K562 (cell line): ENCODE measurements at regions not wholly inside any gene's neighbourhood (a gene's known extent, or its start where the extent isn't known, plus 50 kb on each side); places are given as distances from the start of the nearest gene placed in this dataset.

Experiments
- ATAC-seq: fragments of 200-7000 bp; cut with Tn5 transposase; 3 replicates; pipeline ENCODE4 v1.9.1; 2020; ENCODE audit warnings: moderate library complexity
- BruUV-seq: library from RNA; stranded (reverse); fragments of 400-500 nt; replicated peaks from 2 replicates; lab custom pipeline; 2021; lab: Mats Ljungman, UMichigan
- CTCF ChIA-PET: fragments of 300-600 bp; formaldehyde crosslinking; extraction: SDS; loops from one replicate; lab custom pipeline; 2021; ENCODE audit warnings: low intra/inter-chr PET ratio; lab: Yijun Ruan, JAX
- POLR2A ChIA-PET: fragments of 300-600, 350-650 bp; sonication (Branson Sonifier 250); formaldehyde crosslinking; extraction: SDS; loops from one replicate; lab custom pipeline; 2021; ENCODE audit warnings: antibody characterized with exemption, inconsistent platforms; lab: Yijun Ruan, JAX
- DNase-seq, 4 experiments: peaks; one replicate each; pipeline versions ENCODE4 v3.0.0 to v3.0.0-alpha.2; 2011 to 2018; ENCODE audit warnings: low spot score in 3 of 4, mixed read lengths in 3 of 4; ENCODE audit errors: extremely low read depth in 1 of 4
- FAIRE-seq: peaks from 2 replicates; lab custom pipeline; 2011; peaks lifted over from hg19 to GRCh38; lab: Jason Lieb, UNC
- H2AFZ ChIP-seq: 2 replicates; pipeline ENCODE4 v1.6.0; 2011; ENCODE audit warnings: low read depth, low read length, control low read depth, inconsistent platforms
- H3K27ac ChIP-seq: fragments of 200-600 bp; 3 replicates; pipeline ENCODE4 v1.8.0; 2011; ENCODE audit warnings: low read depth, mild to moderate bottlenecking, control low read depth, inconsistent platforms, low read length, moderate library complexity, mixed read lengths; ENCODE audit errors: extremely low read depth
- H3K27me3 ChIP-seq, 2 experiments: fragments of 300-600 bp in 1 of 2; 2 replicates in 1 of 2; 3 replicates in 1 of 2; pipeline versions ENCODE4 v1.6.0 to v1.8.0; 2011; ENCODE audit warnings: inconsistent platforms in 2 of 2, low read length in 2 of 2, mild to moderate bottlenecking in 1 of 2, mixed read lengths in 1 of 2, moderate library complexity in 1 of 2; ENCODE audit not compliant: control insufficient read depth in 2 of 2, insufficient read depth in 2 of 2
- H3K36me3 ChIP-seq: fragments of 300-600 bp; 3 replicates; pipeline ENCODE4 v1.8.0; 2011; ENCODE audit warnings: mild to moderate bottlenecking, low read length, inconsistent platforms; ENCODE audit not compliant: control insufficient read depth, insufficient read depth
- H3K4me1 ChIP-seq, 2 experiments: fragments of 200-600 bp in 1 of 2; replicated peaks in 1 of 2; 2 replicates in 1 of 2; 3 replicates in 1 of 2; pipeline versions ENCODE4 v1.5.1 to v1.8.0; 2011; ENCODE audit warnings: inconsistent platforms in 2 of 2, low read length in 2 of 2, mild to moderate bottlenecking in 1 of 2, mixed read lengths in 1 of 2, moderate library complexity in 1 of 2; ENCODE audit not compliant: control insufficient read depth in 2 of 2, insufficient read depth in 2 of 2
- H3K4me2 ChIP-seq: 2 replicates; pipeline ENCODE4 v1.6.1; 2011; ENCODE audit warnings: low read length, control low read depth, inconsistent platforms, mixed read lengths; ENCODE audit not compliant: insufficient read depth
- H3K4me3 ChIP-seq: fragments of 200-600 bp; sonication (generic), shearing (Covaris generic); 2 replicates; pipeline ENCODE4 v1.5.1; 2016; ENCODE audit warnings: control low read depth, inconsistent platforms
- H3K79me2 ChIP-seq: fragments of 200-600 bp; 3 replicates; pipeline ENCODE4 v1.8.0; 2011; ENCODE audit warnings: low read length, inconsistent platforms; ENCODE audit not compliant: control insufficient read depth, insufficient read depth
- H3K9ac ChIP-seq, 2 experiments: 2 replicates each; pipeline versions ENCODE4 v1.6.0 to v1.6.1; 2011; ENCODE audit warnings: low read depth in 2 of 2, low read length in 2 of 2, control low read depth in 1 of 2, inconsistent platforms in 1 of 2, mild to moderate bottlenecking in 1 of 2, mixed read lengths in 1 of 2; ENCODE audit not compliant: insufficient read depth in 1 of 2
- H3K9me1 ChIP-seq: one replicate; pipeline ENCODE4 v1.6.0; 2011; ENCODE audit warnings: inconsistent platforms, mild to moderate bottlenecking, low read length, moderate library complexity; ENCODE audit not compliant: control insufficient read depth, insufficient read depth
- H3K9me3 ChIP-seq: replicated peaks from 2 replicates; pipeline ENCODE4 v1.5.1; 2011; ENCODE audit warnings: low read depth, low read length, inconsistent platforms; ENCODE audit not compliant: control insufficient read depth, insufficient read depth
- H4K20me1 ChIP-seq: replicated peaks from 2 replicates; pipeline ENCODE4 v1.6.1; 2011; ENCODE audit warnings: low read length, inconsistent platforms, mixed read lengths; ENCODE audit not compliant: control insufficient read depth, insufficient read depth
- EWSR1 ChIP-seq: fragments of 450-650 bp; IDR thresholded peaks from 2 replicates; pipeline ENCODE4 v1.6.1; 2018; ENCODE audit warnings: borderline replicate concordance, mild to moderate bottlenecking, low read depth, moderate library complexity; ENCODE audit not compliant: partially characterized antibody
- FOXM1 ChIP-seq, 2 experiments: fragments of 450-650 bp in 1 of 2; sonication (generic) in 1 of 2; formaldehyde crosslinking in 1 of 2; IDR thresholded peaks; 2 replicates each; pipeline versions ENCODE4 v1.6.1 to v1.9.0; 2017 to 2022; ENCODE audit warnings: low read depth in 2 of 2, mild to moderate bottlenecking in 2 of 2, missing genetic modification reagents in 1 of 2, moderate library complexity in 1 of 2
- HDAC1 ChIP-seq, 2 experiments: fragments of 450-650 bp; IDR thresholded peaks; 2 replicates each; pipeline ENCODE4 v1.6.1; 2016 to 2017; ENCODE audit warnings: inconsistent platforms in 1 of 2, mild to moderate bottlenecking in 1 of 2, moderate library complexity in 1 of 2
- HIVEP1 ChIP-seq: fragments of 250-450 bp; sonication (Bioruptor Pico); IDR thresholded peaks from 2 replicates; pipeline ENCODE4 v1.4.0; 2020; ENCODE audit warnings: mild to moderate bottlenecking
- POLR2A ChIP-seq: fragments of 450-650 bp; conservative IDR thresholded peaks from 2 replicates; pipeline ENCODE4 v1.6.1; 2016
- PURB ChIP-seq: sonication (generic); formaldehyde crosslinking; IDR thresholded peaks from 2 replicates; pipeline ENCODE4 v1.9.0; 2021; ENCODE audit warnings: low read depth, mild to moderate bottlenecking, missing genetic modification reagents
- RBM17 ChIP-seq: fragments of 200-400 bp; formaldehyde crosslinking; IDR thresholded peaks from 2 replicates; pipeline ENCODE4 v1.6.1; 2017; ENCODE audit warnings: low read depth, mild to moderate bottlenecking, low read length, borderline replicate concordance
- SRSF1 ChIP-seq: fragments of 200-400 bp; formaldehyde crosslinking; IDR thresholded peaks from 2 replicates; pipeline ENCODE4 v1.6.1; 2017; ENCODE audit warnings: mild to moderate bottlenecking, low read depth, low read length, moderate library complexity
- ZNF124 ChIP-seq: sonication (generic); formaldehyde crosslinking; IDR thresholded peaks from 2 replicates; pipeline ENCODE4 v1.8.1; 2022; ENCODE audit warnings: missing genetic modification reagents
- ZNF436 ChIP-seq: fragments of 250-450, 450-650 bp; sonication (Bioruptor Pico); formaldehyde crosslinking; IDR thresholded peaks from 2 replicates; pipeline ENCODE4 v1.7.0; 2020; ENCODE audit warnings: mild to moderate bottlenecking
- in situ Hi-C: fragments of 300-500 bp; cut with MboI; formaldehyde crosslinking; loops from 4 replicates; pipeline ENCODE4 v1.15.0; 2018; ENCODE audit warnings: inconsistent platforms, mixed read lengths
- intact Hi-C: fragments of 100-400 bp; cut with micrococcal nuclease; formaldehyde crosslinking; loops from 2 replicates; pipeline ENCODE4 v1.14.2; 2022
- TF ChIP-seq, protein P1 (sequence below): fragments of 250-450 bp; sonication (Bioruptor Pico); IDR thresholded peaks from 2 replicates; pipeline ENCODE4 v1.9.0; 2021; ENCODE audit warnings: mild to moderate bottlenecking, inconsistent platforms
- TF ChIP-seq, protein P2 (sequence below): sonication (generic); formaldehyde crosslinking; IDR thresholded peaks from 2 replicates; pipeline ENCODE4 v1.8.1; 2023; ENCODE audit warnings: mild to moderate bottlenecking, missing genetic modification reagents
- TF ChIP-seq, protein P3 (sequence below): fragments of 250-450 bp; sonication (Bioruptor Pico); IDR thresholded peaks from 2 replicates; pipeline ENCODE4 v1.4.0; 2020; ENCODE audit warnings: mild to moderate bottlenecking
- TF ChIP-seq, protein P4 (sequence below): fragments of 250-450 bp; sonication (Bioruptor Pico); IDR thresholded peaks from 2 replicates; pipeline ENCODE4 v1.5.0; 2021; ENCODE audit warnings: mild to moderate bottlenecking, moderate library complexity

DNA sequence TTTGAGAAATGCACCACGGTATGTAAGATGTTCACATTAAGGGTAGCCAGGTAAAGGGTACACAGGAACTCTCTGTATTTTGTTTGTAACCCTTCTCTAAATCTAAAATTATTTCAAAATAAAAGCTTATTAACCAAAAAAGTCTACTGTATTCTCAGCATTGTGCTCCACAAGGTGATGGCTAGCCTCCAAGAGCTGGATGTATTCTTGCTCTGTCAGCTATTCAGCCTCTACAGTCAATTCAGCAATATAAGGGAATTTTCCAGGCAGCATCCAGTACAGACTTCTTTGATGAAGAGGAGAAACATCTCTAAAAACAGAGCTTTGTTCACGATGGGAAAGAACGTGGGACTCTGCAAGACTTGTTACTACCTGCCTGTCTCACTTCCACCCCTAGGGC, 63.5 kb upstream of the MAOA start (continued):
- TF ChIP-seq, protein P1, sequence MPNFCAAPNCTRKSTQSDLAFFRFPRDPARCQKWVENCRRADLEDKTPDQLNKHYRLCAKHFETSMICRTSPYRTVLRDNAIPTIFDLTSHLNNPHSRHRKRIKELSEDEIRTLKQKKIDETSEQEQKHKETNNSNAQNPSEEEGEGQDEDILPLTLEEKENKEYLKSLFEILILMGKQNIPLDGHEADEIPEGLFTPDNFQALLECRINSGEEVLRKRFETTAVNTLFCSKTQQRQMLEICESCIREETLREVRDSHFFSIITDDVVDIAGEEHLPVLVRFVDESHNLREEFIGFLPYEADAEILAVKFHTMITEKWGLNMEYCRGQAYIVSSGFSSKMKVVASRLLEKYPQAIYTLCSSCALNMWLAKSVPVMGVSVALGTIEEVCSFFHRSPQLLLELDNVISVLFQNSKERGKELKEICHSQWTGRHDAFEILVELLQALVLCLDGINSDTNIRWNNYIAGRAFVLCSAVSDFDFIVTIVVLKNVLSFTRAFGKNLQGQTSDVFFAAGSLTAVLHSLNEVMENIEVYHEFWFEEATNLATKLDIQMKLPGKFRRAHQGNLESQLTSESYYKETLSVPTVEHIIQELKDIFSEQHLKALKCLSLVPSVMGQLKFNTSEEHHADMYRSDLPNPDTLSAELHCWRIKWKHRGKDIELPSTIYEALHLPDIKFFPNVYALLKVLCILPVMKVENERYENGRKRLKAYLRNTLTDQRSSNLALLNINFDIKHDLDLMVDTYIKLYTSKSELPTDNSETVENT (CRISPR knock-in tag), result no peak
- TF ChIP-seq PURB (CRISPR knock-in tag) (no peak), ZNF436 (no peak), SRSF1 (no peak), HIVEP1 (no peak), RBM17 (no peak), FOXM1 (IDR thresholded peaks at IDR 0.05; ENCODE audit: low read depth) (no peak), FOXM1 (CRISPR knock-in tag; IDR thresholded peaks at IDR 0.05; ENCODE audit: low read depth) (no peak)
- TF ChIP-seq, protein P2, sequence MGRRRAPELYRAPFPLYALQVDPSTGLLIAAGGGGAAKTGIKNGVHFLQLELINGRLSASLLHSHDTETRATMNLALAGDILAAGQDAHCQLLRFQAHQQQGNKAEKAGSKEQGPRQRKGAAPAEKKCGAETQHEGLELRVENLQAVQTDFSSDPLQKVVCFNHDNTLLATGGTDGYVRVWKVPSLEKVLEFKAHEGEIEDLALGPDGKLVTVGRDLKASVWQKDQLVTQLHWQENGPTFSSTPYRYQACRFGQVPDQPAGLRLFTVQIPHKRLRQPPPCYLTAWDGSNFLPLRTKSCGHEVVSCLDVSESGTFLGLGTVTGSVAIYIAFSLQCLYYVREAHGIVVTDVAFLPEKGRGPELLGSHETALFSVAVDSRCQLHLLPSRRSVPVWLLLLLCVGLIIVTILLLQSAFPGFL (CRISPR knock-in tag), result no peak

DNA sequence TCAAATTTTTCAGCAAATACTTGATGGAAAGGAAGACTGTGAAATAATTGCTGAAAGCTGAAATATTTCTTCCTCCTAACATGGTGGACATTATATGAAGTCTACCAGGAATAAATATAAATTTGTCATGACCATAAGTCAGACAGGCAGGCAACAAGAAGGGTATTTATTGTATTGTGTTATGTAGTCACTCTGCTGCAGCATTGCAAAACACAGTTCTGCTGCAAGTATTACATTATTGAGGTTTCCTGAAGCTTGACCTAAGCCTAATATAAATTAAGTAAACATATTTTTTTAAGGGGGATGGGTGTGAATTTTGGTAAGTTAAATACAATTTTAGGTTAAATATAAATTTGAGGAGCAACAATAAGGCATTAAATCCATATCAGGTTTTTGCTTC, 60.2 kb upstream of the MAOA start:
- BruUV-seq, result no TSS peak
- no peak overlapping the region for H3K27ac ChIP-seq
- H3K4me3 ChIP-seq, result no peak overlapping the region
- no peaks in the 10 kb centered on the region for H3K9me1 ChIP-seq
- intact Hi-C loops (no loop called here), in situ Hi-C loops (no loop called here)
- H3K4me1 ChIP-seq, result no peaks in the 10 kb centered on the region
- no peak overlapping the region for H3K9ac ChIP-seq
- no peaks in the 10 kb centered on the region for H3K27me3 ChIP-seq
- CTCF ChIA-PET, result no interaction called here
- H3K9me3 ChIP-seq, result no peaks in the 10 kb centered on the region
- FAIRE-seq (no peak), DNase-seq (no peak), ATAC-seq (no peak)
- no peaks in the 10 kb centered on the region for H3K36me3 ChIP-seq
- H2AFZ ChIP-seq, result no peak overlapping the region
- no peaks in the 10 kb centered on the region for H4K20me1 ChIP-seq
- no peaks in the 10 kb centered on the region for H3K79me2 ChIP-seq
- H3K4me2 ChIP-seq, result no peak overlapping the region
- POLR2A ChIA-PET, result interaction anchor here (0.6 kb wide), 1 partner anchor 13 kb away, joined by 4 read pairs; no protein-coding TSS in a partner anchor
- TF ChIP-seq, protein P3, sequence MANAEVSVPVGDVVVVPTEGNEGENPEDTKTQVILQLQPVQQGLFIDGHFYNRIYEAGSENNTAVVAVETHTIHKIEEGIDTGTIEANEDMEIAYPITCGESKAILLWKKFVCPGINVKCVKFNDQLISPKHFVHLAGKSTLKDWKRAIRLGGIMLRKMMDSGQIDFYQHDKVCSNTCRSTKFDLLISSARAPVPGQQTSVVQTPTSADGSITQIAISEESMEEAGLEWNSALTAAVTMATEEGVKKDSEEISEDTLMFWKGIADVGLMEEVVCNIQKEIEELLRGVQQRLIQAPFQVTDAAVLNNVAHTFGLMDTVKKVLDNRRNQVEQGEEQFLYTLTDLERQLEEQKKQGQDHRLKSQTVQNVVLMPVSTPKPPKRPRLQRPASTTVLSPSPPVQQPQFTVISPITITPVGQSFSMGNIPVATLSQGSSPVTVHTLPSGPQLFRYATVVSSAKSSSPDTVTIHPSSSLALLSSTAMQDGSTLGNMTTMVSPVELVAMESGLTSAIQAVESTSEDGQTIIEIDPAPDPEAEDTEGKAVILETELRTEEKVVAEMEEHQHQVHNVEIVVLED (CRISPR knock-in tag), result no peak
- TF ChIP-seq, protein P4, sequence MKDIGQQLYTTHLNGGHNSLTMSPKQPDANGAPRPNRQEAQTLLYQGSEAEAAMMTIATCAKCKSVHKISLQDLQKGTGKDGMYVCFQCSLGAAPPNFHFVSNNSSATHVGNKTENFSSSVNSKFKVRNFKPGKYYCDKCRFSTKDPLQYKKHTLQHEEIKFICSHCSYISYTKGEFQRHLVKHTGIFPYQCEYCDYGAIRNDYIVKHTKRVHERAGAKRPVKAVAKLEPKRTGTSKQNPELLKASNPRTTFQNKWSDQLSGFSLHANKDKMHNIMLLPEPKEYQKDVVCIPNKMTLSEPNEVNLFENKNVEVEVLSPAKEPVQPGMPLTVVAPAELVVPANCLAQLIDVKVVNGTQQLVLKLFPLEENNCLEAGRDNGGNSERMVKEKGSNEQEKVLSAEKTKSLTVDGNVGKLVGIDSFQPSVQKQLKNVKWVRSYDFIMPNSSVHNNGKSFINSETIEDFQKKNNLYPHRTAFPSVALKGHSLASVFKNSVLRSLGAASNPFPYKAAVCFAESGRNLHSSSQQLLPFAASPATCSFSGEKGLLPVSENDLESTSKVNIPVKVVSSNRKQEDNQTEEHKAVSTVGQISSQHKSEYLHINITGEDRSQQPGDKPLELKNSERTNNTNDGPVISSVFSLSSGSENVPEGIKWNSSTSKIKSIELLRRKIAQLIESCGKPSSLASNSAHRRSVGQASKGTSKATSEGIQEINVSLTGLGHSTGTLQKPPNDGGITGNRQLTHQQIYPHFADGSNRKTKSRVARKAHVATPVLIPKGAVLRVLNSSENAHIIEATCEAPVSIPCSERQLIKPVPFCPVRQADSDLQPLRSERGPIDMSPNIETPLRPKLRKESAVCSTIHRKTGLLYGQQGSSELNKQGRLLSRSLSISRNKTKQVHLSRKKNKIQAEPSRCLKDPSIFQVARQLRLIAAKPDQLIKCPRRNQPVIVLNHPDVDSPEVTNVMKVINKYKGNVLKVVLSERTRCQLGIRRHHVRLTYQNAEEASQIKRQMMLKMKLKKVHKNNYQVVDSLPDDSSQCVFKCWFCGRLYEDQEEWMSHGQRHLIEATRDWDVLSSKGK (CRISPR knock-in tag), result no peak
- TF ChIP-seq ZNF124 (CRISPR knock-in tag), result no peak
- no peak for TF ChIP-seq HDAC1 (IDR thresholded peaks at IDR 0.05)
- TF ChIP-seq POLR2A, result no peak
- TF ChIP-seq EWSR1, result no peak
